Peyer's patch (tissue), 4 donors: ENCODE measurements at regions not wholly inside any gene's neighbourhood (a gene's known extent, or its start where the extent isn't known, plus 50 kb on each side); places are given as distances from the start of the nearest gene placed in this dataset.

Source experiments
- CTCF ChIP-seq, 6 experiments: fragments of 450-650 bp in 4 of 6; fragments of 200-600 bp in 2 of 6; sonication (generic) in 1 of 6; IDR thresholded peaks; one replicate each; pipeline ENCODE4 v1.5.1; 2017 to 2019; ENCODE audit warnings: antibody characterized with exemption in 6 of 6, mild to moderate bottlenecking in 3 of 6, moderate library complexity in 1 of 6
- POLR2A ChIP-seq, 2 donors: fragments of 450-650 bp; IDR thresholded peaks; one replicate each; pipeline ENCODE4 v1.5.1; 2017; ENCODE audit warnings: antibody characterized with exemption in 2 of 2, mild to moderate bottlenecking in 2 of 2, moderate library complexity in 2 of 2

GRCh38 chr6:121951123-121951522 lies 448.3 kb upstream of the HSF2 start:
- TF ChIP-seq CTCF (IDR thresholded peaks at IDR 0.05) (no peak), POLR2A (IDR thresholded peaks at IDR 0.05) (no peak)
